VCaP (cell line): ENCODE measurements at regions not wholly inside any gene's neighbourhood (a gene's known extent, or its start where the extent isn't known, plus 50 kb on each side); places are given as distances from the start of the nearest gene placed in this dataset.
A peak's percentile ranks its signal among the peaks of the same experiment; 100 is the strongest.
"Not testable (repeated sequence)": the region's sequence is repeated elsewhere in the genome, so short reads cannot be mapped to it uniquely, and the experiment has no call there.

ENCODE experiments used
- H3K27ac ChIP-seq: fragments of 450-650 bp; 2 replicates; pipeline ENCODE4 v1.5.1; 2017
- CTCF ChIP-seq: fragments of 450-650 bp; conservative IDR thresholded peaks from 2 replicates; pipeline ENCODE4 v1.5.1; 2017; ENCODE audit warnings: mild to moderate bottlenecking, moderate library complexity

- H3K27ac ChIP-seq = no peak overlapping the region
- TF ChIP-seq CTCF = no peak
Observed at GRCh38 chr5:2353871-2354440, 397.5 kb downstream of the IRX2 start.

GRCh38 chr5:2353211-2353610 is 398.3 kb downstream of the IRX2 start:
- no peak overlapping the region for H3K27ac ChIP-seq
- no peak for TF ChIP-seq CTCF

GRCh38 chr5:2352101-2352861 is 399.2 kb downstream of the IRX2 start:
- no peak for TF ChIP-seq CTCF
- no peak overlapping the region for H3K27ac ChIP-seq

- H3K27ac ChIP-seq = not testable (repeated sequence)
Observed at GRCh38 chr5:2349768-2350167, 401.7 kb downstream of the IRX2 start.

GRCh38 chr5:2338686-2339085 is 412.8 kb downstream of the IRX2 start:
- H3K27ac ChIP-seq = no peak overlapping the region
- no peak for TF ChIP-seq CTCF

GRCh38 chr5:2335733-2336515 is 415.6 kb downstream of the IRX2 start:
- peak overlapping the region; percentile 11; the same call in 1 of the 2 replicates for H3K27ac ChIP-seq
- no peak for TF ChIP-seq CTCF

GRCh38 chr5:2335125-2335732 is 416.2 kb downstream of the IRX2 start:
- peak overlapping the region; percentile 11; the same call in 1 of the 2 replicates for H3K27ac ChIP-seq
- TF ChIP-seq CTCF = no peak
